Loucy (cell line): ENCODE measurements at regions not wholly inside any gene's neighbourhood (a gene's known extent, or its start where the extent isn't known, plus 50 kb on each side); places are given as distances from the start of the nearest gene placed in this dataset.

Experiments
- H2AFZ ChIP-seq: fragments of 200-600 bp; sonication (generic); 2 replicates; pipeline ENCODE4 v1.6.0; 2016; ENCODE audit warnings: antibody characterized with exemption, mild to moderate bottlenecking, low read length, moderate library complexity
- H3F3A ChIP-seq: fragments of 200-600 bp; 2 replicates; pipeline ENCODE4 v1.6.0; 2016; ENCODE audit warnings: antibody characterized with exemption, low read depth, mild to moderate bottlenecking
- H3K27me3 ChIP-seq: fragments of 200-600 bp; sonication (generic); 2 replicates; pipeline ENCODE4 v1.6.1; 2014; ENCODE audit warnings: low read length, mild to moderate bottlenecking; ENCODE audit not compliant: insufficient read depth, poor library complexity, severe bottlenecking
- H3K36me3 ChIP-seq: fragments of 200-600 bp; sonication (generic); 2 replicates; pipeline ENCODE4 v1.6.1; 2016; ENCODE audit warnings: low read length; ENCODE audit not compliant: insufficient read depth
- H3K4me1 ChIP-seq: fragments of 200-600 bp; sonication (generic); 2 replicates; pipeline ENCODE4 v1.5.1; 2014; ENCODE audit warnings: low read length, mild to moderate bottlenecking; ENCODE audit not compliant: insufficient read depth, poor library complexity, severe bottlenecking
- H3K4me2 ChIP-seq: fragments of 200-600 bp; sonication (generic); 2 replicates; pipeline ENCODE4 v1.6.0; 2014; ENCODE audit warnings: antibody characterized with exemption, low read length, low read depth, mild to moderate bottlenecking; ENCODE audit not compliant: poor library complexity, severe bottlenecking
- H3K4me3 ChIP-seq: fragments of 200-600 bp; sonication (generic); 2 replicates; pipeline ENCODE4 v1.5.1; 2014; ENCODE audit warnings: low read length, mild to moderate bottlenecking, mixed read lengths; ENCODE audit not compliant: poor library complexity, severe bottlenecking
- H3K79me2 ChIP-seq: fragments of 200-600 bp; sonication (generic); 2 replicates; pipeline ENCODE4 v1.6.1; 2014; ENCODE audit warnings: low read length; ENCODE audit not compliant: insufficient read depth
- H3K9ac ChIP-seq: fragments of 200-600 bp; sonication (generic); 2 replicates; pipeline ENCODE4 v1.6.0; 2014; ENCODE audit warnings: mild to moderate bottlenecking, low read depth, low read length, moderate library complexity; ENCODE audit not compliant: poor library complexity, severe bottlenecking
- H3K9me2 ChIP-seq: fragments of 200-600 bp; sonication (generic); replicated peaks from 2 replicates; pipeline ENCODE4 v1.6.1; 2016; ENCODE audit warnings: low read depth, low read length, mixed read lengths
- H3K9me3 ChIP-seq: fragments of 200-600 bp; sonication (generic); 2 replicates; pipeline ENCODE4 v1.6.1; 2014; ENCODE audit warnings: mild to moderate bottlenecking, antibody characterized with exemption, low read length, low read depth; ENCODE audit not compliant: insufficient read depth
- H4K20me1 ChIP-seq: fragments of 200-600 bp; sonication (generic); 2 replicates; pipeline ENCODE4 v1.6.0; 2014; ENCODE audit warnings: antibody characterized with exemption, low read length, mild to moderate bottlenecking; ENCODE audit not compliant: insufficient read depth, poor library complexity, severe bottlenecking
- CTCF ChIP-seq: fragments of 200-600 bp; sonication (generic); conservative IDR thresholded peaks from 2 replicates; pipeline ENCODE4 v1.5.1; 2014; ENCODE audit warnings: mild to moderate bottlenecking, antibody characterized with exemption, low read length
- EZH2phosphoT487 ChIP-seq: fragments of 200-600 bp; IDR thresholded peaks from 2 replicates; pipeline ENCODE4 v1.6.1; 2018; ENCODE audit warnings: antibody characterized with exemption, mild to moderate bottlenecking, moderate library complexity, borderline replicate concordance

- no peaks in the 10 kb centered on the region for H3K79me2 ChIP-seq
- H3F3A ChIP-seq: no peaks in the 10 kb centered on the region
- no peaks in the 10 kb centered on the region for H3K27me3 ChIP-seq
- no peaks in the 10 kb centered on the region for H3K4me1 ChIP-seq
- H3K36me3 ChIP-seq: no peaks in the 10 kb centered on the region
- H3K9me2 ChIP-seq: no peaks in the 10 kb centered on the region
- no peaks in the 10 kb centered on the region for H3K9me3 ChIP-seq
- H2AFZ ChIP-seq: no peak overlapping the region
- no peak overlapping the region for H3K4me2 ChIP-seq
- H3K9ac ChIP-seq: no peak overlapping the region
- no peak overlapping the region for H3K4me3 ChIP-seq
- H4K20me1 ChIP-seq: no peaks in the 10 kb centered on the region
- TF ChIP-seq EZH2phosphoT487 (no peak), CTCF (no peak)
Measured at GRCh38 chr10:31204090-31204489, 114.9 kb upstream of the ZEB1 start.

GRCh38 chr10:31207636-31208035, 111.4 kb upstream of the ZEB1 start:
- no peaks in the 10 kb centered on the region for H3F3A ChIP-seq
- no peaks in the 10 kb centered on the region for H4K20me1 ChIP-seq
- no peaks in the 10 kb centered on the region for H3K79me2 ChIP-seq
- no peaks in the 10 kb centered on the region for H3K27me3 ChIP-seq
- H3K9me2 ChIP-seq: no peaks in the 10 kb centered on the region
- H3K4me2 ChIP-seq: no peak overlapping the region
- H3K36me3 ChIP-seq: no peaks in the 10 kb centered on the region
- H3K4me1 ChIP-seq: no peaks in the 10 kb centered on the region
- TF ChIP-seq EZH2phosphoT487: no peak
- TF ChIP-seq CTCF: no peak
- H3K9me3 ChIP-seq: no peaks in the 10 kb centered on the region
- H3K9ac ChIP-seq: no peak overlapping the region
- H3K4me3 ChIP-seq: no peak overlapping the region
- no peak overlapping the region for H2AFZ ChIP-seq

- no peak for TF ChIP-seq CTCF
- no peak for TF ChIP-seq EZH2phosphoT487
- Histone ChIP-seq H3K27me3 (no peaks in the 10 kb centered on the region), H3K36me3 (no peaks in the 10 kb centered on the region)
Measured at GRCh38 chr10:31209478-31209877, 109.5 kb upstream of the ZEB1 start.

More at GRCh38 chr10:31209478-31209877, 109.5 kb upstream of the ZEB1 start:
- H4K20me1 ChIP-seq: no peaks in the 10 kb centered on the region
- H3K4me2 ChIP-seq: no peak overlapping the region
- no peak overlapping the region for H2AFZ ChIP-seq
- no peaks in the 10 kb centered on the region for H3K9me3 ChIP-seq
- no peaks in the 10 kb centered on the region for H3F3A ChIP-seq
- no peaks in the 10 kb centered on the region for H3K79me2 ChIP-seq
- no peak overlapping the region for H3K9ac ChIP-seq
- no peaks in the 10 kb centered on the region for H3K9me2 ChIP-seq
- H3K4me1 ChIP-seq: no peaks in the 10 kb centered on the region
- no peak overlapping the region for H3K4me3 ChIP-seq
